WI38 (cell line): ENCODE measurements at regions not wholly inside any gene's neighbourhood (a gene's known extent, or its start where the extent isn't known, plus 50 kb on each side); places are given as distances from the start of the nearest gene placed in this dataset.

ENCODE experiments used
- H3K4me3 ChIP-seq: 2 replicates; pipeline ENCODE4 v1.5.1; 2011; ENCODE audit warnings: low read depth, mild to moderate bottlenecking, control low read depth, low read length
- CTCF ChIP-seq: IDR thresholded peaks from 2 replicates; pipeline ENCODE4 v1.5.1; 2012; ENCODE audit warnings: low read depth, mild to moderate bottlenecking, control low read depth, low read length

DNA sequence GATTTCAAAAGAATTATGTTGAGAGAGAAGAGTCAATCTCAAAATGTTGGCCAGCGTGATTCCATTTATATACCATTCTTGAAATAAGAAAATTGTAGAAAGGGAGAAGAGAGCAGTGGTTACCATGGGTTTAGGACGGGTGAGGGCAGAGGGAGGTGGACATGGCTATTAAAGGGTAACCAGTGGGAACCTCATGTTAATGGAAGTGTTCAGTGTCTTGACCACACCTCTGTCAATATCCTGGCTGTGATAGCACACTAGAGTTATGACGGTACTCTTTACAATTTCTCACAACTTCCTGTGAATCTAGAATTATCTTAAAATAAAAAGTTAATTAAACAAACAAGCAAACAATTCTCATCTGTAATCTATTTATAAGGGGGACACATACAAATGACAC, 821.2 kb downstream of the VRK1 start:
- H3K4me3 ChIP-seq: no peak overlapping the region
- TF ChIP-seq CTCF: no peak

- H3K4me3 ChIP-seq: no peak overlapping the region
- no peak for TF ChIP-seq CTCF
These were observed 821.9 kb downstream of the VRK1 start for GRCh38 chr14:97618917-97619690.

DNA sequence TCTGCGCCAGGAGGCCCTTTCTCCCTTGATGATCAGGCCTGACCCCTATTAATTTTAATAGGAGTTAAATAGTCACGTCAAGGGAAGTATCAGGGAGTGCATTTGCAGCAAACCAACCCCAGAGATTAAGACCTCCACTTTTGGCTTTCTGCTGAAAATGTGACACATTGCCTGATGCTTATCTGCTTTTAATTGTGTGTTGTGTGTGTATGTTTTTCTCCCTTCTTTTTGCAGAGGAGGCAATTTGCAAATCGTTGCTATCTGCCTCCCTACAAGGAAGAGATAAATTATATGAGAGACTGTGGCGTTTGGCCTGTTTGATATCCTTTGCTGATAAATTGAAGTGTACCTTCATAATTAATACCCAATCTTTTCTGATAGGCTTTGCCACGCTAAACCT, 822.9 kb downstream of the VRK1 start:
- TF ChIP-seq CTCF: no peak
- H3K4me3 ChIP-seq: no peak overlapping the region

DNA sequence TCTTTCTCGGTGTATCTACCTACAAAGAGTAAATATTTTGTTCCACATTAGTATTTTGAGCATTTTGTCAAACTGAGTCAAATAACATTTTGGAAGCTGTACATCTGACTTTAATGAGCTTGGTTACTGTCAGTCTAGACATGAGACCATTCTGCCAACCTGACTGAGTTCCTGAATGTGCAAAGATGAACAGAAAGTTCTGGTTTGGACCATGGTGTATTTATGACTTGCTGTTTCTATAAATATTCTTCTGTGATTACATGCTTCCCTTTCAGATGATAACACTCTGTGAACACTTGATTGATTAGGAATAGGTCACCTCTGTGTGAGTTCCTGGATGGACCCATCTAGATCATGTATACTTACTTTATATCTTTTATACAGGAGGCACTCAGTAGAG, 827.8 kb downstream of the VRK1 start:
- no peak for TF ChIP-seq CTCF
- H3K4me3 ChIP-seq: no peak overlapping the region

- H3K4me3 ChIP-seq: no peak overlapping the region
- TF ChIP-seq CTCF: no peak
These were observed 828.3 kb downstream of the VRK1 start for GRCh38 chr14:97625477-97625876.

DNA sequence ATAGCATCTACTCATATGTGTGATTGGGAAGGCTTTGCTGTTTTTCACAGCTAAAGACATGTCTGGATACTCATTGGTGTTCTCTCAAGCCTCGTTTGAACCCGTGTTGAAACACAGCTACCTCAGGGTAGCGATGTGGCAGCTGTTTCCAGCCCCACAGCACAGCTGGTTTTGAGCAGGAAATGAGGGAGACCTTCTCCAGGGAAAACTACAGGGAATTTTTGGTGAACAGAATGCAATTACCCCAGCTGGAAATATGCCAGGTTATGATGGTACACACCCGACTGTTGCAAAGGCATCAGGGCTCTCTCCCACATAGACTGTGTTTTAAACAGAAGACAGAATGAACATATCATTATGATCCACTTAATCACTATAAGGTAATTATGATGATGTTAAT, 828.9 kb downstream of the VRK1 start:
- TF ChIP-seq CTCF: no peak
- no peak overlapping the region for H3K4me3 ChIP-seq

- no peak overlapping the region for H3K4me3 ChIP-seq
- TF ChIP-seq CTCF: no peak
These were observed 833.1 kb downstream of the VRK1 start for GRCh38 chr14:97630249-97630648.
